NT2/D1 (cell line): ENCODE measurements at regions not wholly inside any gene's neighbourhood (a gene's known extent, or its start where the extent isn't known, plus 50 kb on each side); places are given as distances from the start of the nearest gene placed in this dataset.

Source experiments
- SUZ12 ChIP-seq: IDR thresholded peaks from 2 replicates; pipeline ENCODE4 v1.6.1; 2011; ENCODE audit not compliant: insufficient read length, insufficient read depth; ENCODE audit errors: extremely low read depth
- YY1 ChIP-seq: IDR thresholded peaks from 2 replicates; pipeline ENCODE4 v1.6.1; 2011; ENCODE audit not compliant: insufficient read length, insufficient read depth
- ZNF274 ChIP-seq: IDR thresholded peaks from 2 replicates; pipeline ENCODE4 v1.6.1; 2011; ENCODE audit warnings: mild to moderate bottlenecking, low read depth, low read length

DNA sequence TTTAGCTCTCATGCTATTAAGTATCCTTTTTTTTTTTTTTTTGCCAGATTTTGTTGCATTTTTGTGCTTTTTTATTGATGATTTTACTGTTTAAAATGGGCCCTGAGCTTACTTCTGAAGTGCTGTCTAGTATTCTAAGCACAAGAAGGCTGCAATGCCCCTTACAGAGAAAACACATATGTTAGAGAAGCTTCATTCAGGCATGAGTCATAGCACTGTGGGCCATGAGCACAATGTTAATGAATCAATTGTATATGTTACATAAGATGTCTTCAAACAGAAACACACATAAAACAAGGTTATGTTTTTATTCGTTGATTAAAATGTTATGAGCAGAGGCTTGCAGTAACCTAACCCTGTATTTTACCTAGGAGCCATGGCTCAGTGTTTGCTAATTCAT is 117.8 kb upstream of the C11orf87 start:
- TF ChIP-seq SUZ12 (no peak), YY1 (no peak), ZNF274 (no peak)
